ENCODE measurements at regions not wholly inside any gene's neighbourhood (a gene's known extent, or its start where the extent isn't known, plus 50 kb on each side); places are given as distances from the start of the nearest gene placed in this dataset.

GRCh38 chr10:24119896-24120295 is 89.0 kb upstream of the KIAA1217 start:
- peaks cover 4% of the 10 kb centered on the region; the same call in 1 of the 2 replicates for H3K4me1 ChIP-seq (ENCODE audit: insufficient read depth, low read length)
- no peaks in the 10 kb centered on the region for H3K36me3 ChIP-seq (ENCODE audit: insufficient read depth, low read depth, low read length)
- no peak overlapping the region for H3K27ac ChIP-seq (ENCODE audit: low read length)
- H3K9ac ChIP-seq (ENCODE audit: low read depth, low read length) = no peak overlapping the region
- H3K4me3 ChIP-seq (ENCODE audit: low read length) = no peak overlapping the region
- no peaks in the 10 kb centered on the region for H3K9me3 ChIP-seq (ENCODE audit: insufficient read depth, low read depth, low read length)
- no peaks in the 10 kb centered on the region for H3K27me3 ChIP-seq (ENCODE audit: insufficient read depth, low read length)

- H3K27ac ChIP-seq (ENCODE audit: low read length) = no peak overlapping the region
- H3K4me3 ChIP-seq (ENCODE audit: low read length) = no peak overlapping the region
- H3K36me3 ChIP-seq (ENCODE audit: insufficient read depth, low read depth, low read length) = no peaks in the 10 kb centered on the region
- H3K9ac ChIP-seq (ENCODE audit: low read depth, low read length) = no peak overlapping the region
- no peaks in the 10 kb centered on the region for H3K9me3 ChIP-seq (ENCODE audit: insufficient read depth, low read depth, low read length)
- H3K27me3 ChIP-seq (ENCODE audit: insufficient read depth, low read length) = no peaks in the 10 kb centered on the region
- H3K4me1 ChIP-seq (ENCODE audit: insufficient read depth, low read length) = peaks cover 4% of the 10 kb centered on the region; the same call in 1 of the 2 replicates
Observed at GRCh38 chr10:24120646-24121045, 88.3 kb upstream of the KIAA1217 start.

DNA sequence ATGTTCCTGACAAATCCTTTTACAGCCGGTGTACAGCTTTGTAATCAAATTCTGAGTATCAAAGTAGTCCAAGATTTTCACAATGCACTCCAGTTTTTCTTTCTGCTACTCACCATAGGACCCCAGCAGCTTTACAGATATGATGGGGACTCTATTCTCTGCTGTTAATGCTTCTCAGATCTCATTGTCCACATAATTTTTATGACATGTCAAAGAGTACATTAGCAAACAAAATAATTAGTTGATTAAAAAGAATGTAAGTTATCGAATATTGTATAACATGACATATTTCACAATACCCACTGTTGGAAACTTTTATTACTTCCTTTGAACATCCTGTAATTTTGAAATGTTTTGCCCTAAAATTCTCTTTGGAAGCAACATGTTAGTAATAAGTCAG is 81.4 kb upstream of the KIAA1217 start:
- H3K4me1 ChIP-seq (ENCODE audit: insufficient read depth, low read length) = peaks cover 7% of the 10 kb centered on the region
- no peak overlapping the region for H3K4me3 ChIP-seq (ENCODE audit: low read length)
- H3K9ac ChIP-seq (ENCODE audit: low read depth, low read length) = no peak overlapping the region
- H3K9me3 ChIP-seq (ENCODE audit: insufficient read depth, low read depth, low read length) = no peaks in the 10 kb centered on the region
- no peaks in the 10 kb centered on the region for H3K36me3 ChIP-seq (ENCODE audit: insufficient read depth, low read depth, low read length)
- no peak overlapping the region for H3K27ac ChIP-seq (ENCODE audit: low read length)
- no peaks in the 10 kb centered on the region for H3K27me3 ChIP-seq (ENCODE audit: insufficient read depth, low read length)

GRCh38 chr10:24128066-24128730 is 80.7 kb upstream of the KIAA1217 start:
- H3K4me3 ChIP-seq (ENCODE audit: low read length) = no peak overlapping the region
- peaks cover 7% of the 10 kb centered on the region for H3K4me1 ChIP-seq (ENCODE audit: insufficient read depth, low read length)
- no peaks in the 10 kb centered on the region for H3K9me3 ChIP-seq (ENCODE audit: insufficient read depth, low read depth, low read length)

DNA sequence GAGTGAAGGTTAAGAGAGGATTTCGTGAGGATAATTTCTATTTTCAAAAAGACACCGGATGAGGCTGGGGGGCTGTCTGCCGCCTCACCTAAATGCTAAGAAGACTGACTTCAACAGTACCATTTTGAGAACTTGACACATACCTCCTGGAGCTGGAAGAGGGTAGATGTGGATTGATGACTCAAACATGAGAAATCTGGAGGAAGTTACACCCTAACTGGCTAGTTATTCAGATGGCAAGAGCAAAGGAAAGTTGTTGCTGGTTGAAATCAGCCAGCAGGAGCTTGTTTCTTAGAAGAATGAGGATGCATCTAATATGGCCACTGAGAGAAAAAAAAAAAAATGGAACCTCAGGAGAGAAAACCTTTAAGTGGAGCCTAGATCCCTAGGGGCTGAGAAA is 76.2 kb upstream of the KIAA1217 start:
- H3K4me3 ChIP-seq (ENCODE audit: low read length) = no peak overlapping the region

More at GRCh38 chr10:24128066-24128730, 80.7 kb upstream of the KIAA1217 start:
- no peaks in the 10 kb centered on the region for H3K36me3 ChIP-seq (ENCODE audit: insufficient read depth, low read depth, low read length)
- no peak overlapping the region for H3K9ac ChIP-seq (ENCODE audit: low read depth, low read length)
- H3K27ac ChIP-seq (ENCODE audit: low read length) = no peak overlapping the region
- no peaks in the 10 kb centered on the region for H3K27me3 ChIP-seq (ENCODE audit: insufficient read depth, low read length)

DNA sequence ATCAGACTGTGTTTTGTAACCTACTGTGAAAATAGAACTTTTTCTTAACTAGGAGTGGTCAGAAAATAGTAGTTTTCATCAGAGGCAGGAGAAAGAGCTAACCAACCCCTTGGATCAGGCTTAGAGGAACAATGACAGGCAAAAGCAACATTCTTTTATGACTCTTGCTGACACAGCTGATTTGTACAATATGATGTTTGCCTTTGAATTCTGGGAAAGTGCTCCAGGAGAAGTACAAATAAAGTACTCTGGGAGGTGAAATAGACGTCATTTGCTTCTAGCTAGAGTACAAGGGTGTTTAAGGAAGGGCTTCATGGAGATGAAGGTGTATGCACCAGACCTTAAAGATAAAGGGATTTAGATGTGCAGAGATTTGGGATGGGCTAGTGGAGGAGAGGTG is 75.1 kb upstream of the KIAA1217 start:
- Histone ChIP-seq H3K27ac (ENCODE audit: low read length) (no peak overlapping the region), H3K27me3 (ENCODE audit: insufficient read depth, low read length) (no peaks in the 10 kb centered on the region), H3K4me3 (ENCODE audit: low read length) (no peak overlapping the region), H3K4me1 (ENCODE audit: insufficient read depth, low read length) (peaks cover 3% of the 10 kb centered on the region), H3K36me3 (ENCODE audit: insufficient read depth, low read depth, low read length) (no peaks in the 10 kb centered on the region), H3K9me3 (ENCODE audit: insufficient read depth, low read depth, low read length) (no peaks in the 10 kb centered on the region), H3K9ac (ENCODE audit: low read depth, low read length) (no peak overlapping the region)

More for the DNA sequence above, 76.2 kb upstream of the KIAA1217 start:
- no peak overlapping the region for H3K9ac ChIP-seq (ENCODE audit: low read depth, low read length)
- H3K36me3 ChIP-seq (ENCODE audit: insufficient read depth, low read depth, low read length) = no peaks in the 10 kb centered on the region
- H3K27ac ChIP-seq (ENCODE audit: low read length) = no peak overlapping the region
- no peaks in the 10 kb centered on the region for H3K9me3 ChIP-seq (ENCODE audit: insufficient read depth, low read depth, low read length)
- H3K4me1 ChIP-seq (ENCODE audit: insufficient read depth, low read length) = peaks cover 7% of the 10 kb centered on the region
- H3K27me3 ChIP-seq (ENCODE audit: insufficient read depth, low read length) = no peaks in the 10 kb centered on the region

DNA sequence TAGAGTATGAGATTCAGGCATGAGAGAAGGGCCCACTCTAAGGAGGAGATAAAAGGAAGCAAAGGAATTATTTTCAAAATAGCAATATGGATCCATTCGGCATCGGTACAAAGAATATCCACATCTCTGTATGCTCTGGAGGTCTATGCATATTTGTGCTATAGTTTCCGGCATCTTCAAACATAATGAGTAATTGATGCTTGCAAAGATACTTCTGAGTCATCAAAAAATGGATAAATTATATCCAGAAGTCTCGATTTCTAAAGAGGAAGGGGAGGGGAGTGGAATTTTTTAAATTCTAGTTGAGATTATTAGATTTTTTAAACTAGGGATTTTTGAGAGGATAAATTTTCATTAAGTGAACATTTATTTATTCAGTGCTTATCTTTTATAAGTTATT is 72.9 kb upstream of the KIAA1217 start:
- Histone ChIP-seq H3K27ac (ENCODE audit: low read length) (no peak overlapping the region), H3K9me3 (ENCODE audit: insufficient read depth, low read depth, low read length) (peaks cover 9% of the 10 kb centered on the region; the same call in 1 of the 2 replicates), H3K9ac (ENCODE audit: low read depth, low read length) (no peak overlapping the region), H3K27me3 (ENCODE audit: insufficient read depth, low read length) (no peaks in the 10 kb centered on the region), H3K36me3 (ENCODE audit: insufficient read depth, low read depth, low read length) (no peaks in the 10 kb centered on the region), H3K4me3 (ENCODE audit: low read length) (no peak overlapping the region), H3K4me1 (ENCODE audit: insufficient read depth, low read length) (no peaks in the 10 kb centered on the region)

DNA sequence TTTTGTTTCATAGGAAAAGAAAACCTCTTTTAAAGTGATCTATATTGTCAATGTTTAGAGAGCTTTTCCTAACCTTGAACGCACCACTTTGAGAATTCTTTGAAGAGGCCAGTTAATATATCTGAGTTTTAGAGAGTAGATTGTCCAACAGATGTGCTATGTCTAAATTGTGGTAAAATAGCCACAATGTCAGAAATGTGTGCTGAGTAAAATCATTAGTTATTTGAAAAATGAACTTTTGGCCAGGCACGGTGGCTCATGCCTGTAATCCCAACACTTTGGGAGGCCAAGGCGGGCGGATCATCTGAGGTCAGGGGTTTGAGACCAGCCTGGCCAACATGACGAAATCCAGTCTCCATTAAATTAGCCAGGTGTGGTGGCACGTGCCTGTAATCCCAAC is 61.6 kb upstream of the KIAA1217 start:
- Histone ChIP-seq H3K9ac (ENCODE audit: low read depth, low read length) (no peak overlapping the region), H3K4me3 (ENCODE audit: low read length) (no peak overlapping the region), H3K4me1 (ENCODE audit: insufficient read depth, low read length) (no peaks in the 10 kb centered on the region), H3K27ac (ENCODE audit: low read length) (no peak overlapping the region), H3K9me3 (ENCODE audit: insufficient read depth, low read depth, low read length) (no peaks in the 10 kb centered on the region), H3K27me3 (ENCODE audit: insufficient read depth, low read length) (no peaks in the 10 kb centered on the region), H3K36me3 (ENCODE audit: insufficient read depth, low read depth, low read length) (no peaks in the 10 kb centered on the region)

DNA sequence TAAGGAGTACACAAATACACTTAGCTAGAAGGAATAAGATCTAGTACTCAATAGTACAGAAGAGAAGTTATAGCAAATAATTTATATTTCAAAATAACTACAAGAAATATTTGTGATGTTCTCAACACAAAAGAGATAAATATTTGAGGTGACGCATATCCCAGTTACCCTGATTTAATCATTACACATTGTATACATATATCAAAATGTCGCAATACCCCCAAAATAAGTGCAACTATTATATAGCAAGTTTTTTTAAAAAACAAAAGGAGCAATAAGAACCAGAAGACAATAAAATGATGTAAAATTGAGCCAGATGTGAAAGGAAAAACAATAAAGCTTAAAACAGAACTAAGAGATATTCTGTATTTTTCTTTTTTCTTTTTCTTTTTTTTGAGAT is 59.3 kb upstream of the KIAA1217 start:
- Histone ChIP-seq H3K9me3 (ENCODE audit: insufficient read depth, low read depth, low read length) (no peaks in the 10 kb centered on the region), H3K9ac (ENCODE audit: low read depth, low read length) (no peak overlapping the region), H3K27ac (ENCODE audit: low read length) (no peak overlapping the region), H3K36me3 (ENCODE audit: insufficient read depth, low read depth, low read length) (no peaks in the 10 kb centered on the region), H3K4me3 (ENCODE audit: low read length) (no peak overlapping the region), H3K4me1 (ENCODE audit: insufficient read depth, low read length) (no peaks in the 10 kb centered on the region), H3K27me3 (ENCODE audit: insufficient read depth, low read length) (no peaks in the 10 kb centered on the region)

GRCh38 chr10:24150853-24151252 is 58.1 kb upstream of the KIAA1217 start:
- Histone ChIP-seq H3K27me3 (ENCODE audit: insufficient read depth, low read length) (no peaks in the 10 kb centered on the region), H3K4me1 (ENCODE audit: insufficient read depth, low read length) (no peaks in the 10 kb centered on the region), H3K4me3 (ENCODE audit: low read length) (no peak overlapping the region), H3K9ac (ENCODE audit: low read depth, low read length) (no peak overlapping the region), H3K36me3 (ENCODE audit: insufficient read depth, low read depth, low read length) (no peaks in the 10 kb centered on the region), H3K27ac (ENCODE audit: low read length) (no peak overlapping the region), H3K9me3 (ENCODE audit: insufficient read depth, low read depth, low read length) (no peaks in the 10 kb centered on the region)

DNA sequence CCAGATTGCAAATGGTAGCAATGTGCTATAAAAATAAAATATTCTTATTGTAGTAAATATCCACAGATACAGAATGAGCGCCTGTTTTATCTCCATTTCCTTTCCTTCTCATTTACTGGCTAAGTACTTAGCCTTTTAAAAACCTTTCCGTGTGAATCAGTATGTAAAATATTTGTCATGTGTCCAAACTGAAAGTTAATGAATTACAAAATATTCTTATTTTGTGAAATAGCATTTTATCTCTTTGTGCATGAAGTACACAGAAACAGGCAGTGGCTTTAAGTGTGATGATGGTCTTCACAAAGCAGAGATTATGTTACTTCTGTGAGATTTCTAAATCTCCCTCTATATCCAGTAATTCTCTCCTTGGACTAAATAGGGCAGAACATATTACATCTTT is 56.7 kb upstream of the KIAA1217 start:
- Histone ChIP-seq H3K27me3 (ENCODE audit: insufficient read depth, low read length) (no peaks in the 10 kb centered on the region), H3K9me3 (ENCODE audit: insufficient read depth, low read depth, low read length) (no peaks in the 10 kb centered on the region), H3K9ac (ENCODE audit: low read depth, low read length) (no peak overlapping the region), H3K4me3 (ENCODE audit: low read length) (no peak overlapping the region), H3K27ac (ENCODE audit: low read length) (no peak overlapping the region), H3K4me1 (ENCODE audit: insufficient read depth, low read length) (no peaks in the 10 kb centered on the region), H3K36me3 (ENCODE audit: insufficient read depth, low read depth, low read length) (no peaks in the 10 kb centered on the region)

DNA sequence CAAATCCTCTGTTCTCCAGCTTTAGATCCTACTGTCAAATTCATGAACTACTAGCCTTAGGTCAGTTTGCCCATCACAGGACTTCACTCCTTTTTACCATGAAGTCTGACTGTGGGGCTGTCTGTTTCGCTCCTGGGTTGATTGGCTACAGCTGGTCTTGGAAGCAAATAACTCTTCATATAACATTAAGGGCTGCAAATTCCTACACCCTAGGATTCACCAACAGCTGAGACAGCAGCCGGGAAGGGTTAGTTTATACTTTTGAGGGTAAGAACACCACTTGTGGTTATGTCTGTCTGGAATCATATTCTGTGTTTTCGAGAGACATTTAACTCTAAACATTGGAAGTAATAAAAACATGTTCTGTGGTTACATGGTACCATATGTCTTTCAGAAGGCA is 55.9 kb upstream of the KIAA1217 start:
- Histone ChIP-seq H3K27me3 (ENCODE audit: insufficient read depth, low read length) (no peaks in the 10 kb centered on the region), H3K9ac (ENCODE audit: low read depth, low read length) (no peak overlapping the region), H3K27ac (ENCODE audit: low read length) (no peak overlapping the region), H3K4me3 (ENCODE audit: low read length) (no peak overlapping the region), H3K36me3 (ENCODE audit: insufficient read depth, low read depth, low read length) (no peaks in the 10 kb centered on the region), H3K9me3 (ENCODE audit: insufficient read depth, low read depth, low read length) (no peaks in the 10 kb centered on the region), H3K4me1 (ENCODE audit: insufficient read depth, low read length) (no peaks in the 10 kb centered on the region)

Measured in iPS-20b (cell line).